ENCODE measurements at regions not wholly inside any gene's neighbourhood (a gene's known extent, or its start where the extent isn't known, plus 50 kb on each side); places are given as distances from the start of the nearest gene placed in this dataset.

GRCh38 chr2:51145761-51146160, 113.8 kb upstream of the NRXN1 start:
- Histone ChIP-seq H3K27ac (no peak overlapping the region), H3K27me3 (ENCODE audit: low read depth) (no peaks in the 10 kb centered on the region), H3K4me3 (no peak overlapping the region), H3K9me3 (no peaks in the 10 kb centered on the region), H3K36me3 (no peaks in the 10 kb centered on the region), H3K4me1 (no peaks in the 10 kb centered on the region)
- no peak for TF ChIP-seq CTCF (IDR thresholded peaks at IDR 0.05)
- DNase-seq (no peak), ATAC-seq (no peak)
- intact Hi-C loops (cut with DNase I), result no loop called here

- intact Hi-C loops (cut with DNase I), result no loop called here
- H3K4me3 ChIP-seq, result no peak overlapping the region
- H3K4me1 ChIP-seq, result no peaks in the 10 kb centered on the region
- H3K27me3 ChIP-seq (ENCODE audit: low read depth), result no peaks in the 10 kb centered on the region
- H3K36me3 ChIP-seq, result no peaks in the 10 kb centered on the region
- no peak for TF ChIP-seq CTCF (IDR thresholded peaks at IDR 0.05)
- ATAC-seq, result no peak
- no peaks in the 10 kb centered on the region for H3K9me3 ChIP-seq
- H3K27ac ChIP-seq, result no peak overlapping the region
- no peak for DNase-seq
Observed at GRCh38 chr2:51120754-51121280, 88.9 kb upstream of the NRXN1 start.

GRCh38 chr2:51111532-51111931, 79.6 kb upstream of the NRXN1 start:
- no peak for TF ChIP-seq CTCF (IDR thresholded peaks at IDR 0.05)
- no peak for DNase-seq
- H3K4me3 ChIP-seq, result no peak overlapping the region
- no peaks in the 10 kb centered on the region for H3K27me3 ChIP-seq (ENCODE audit: low read depth)
- intact Hi-C loops (cut with DNase I), result no loop called here
- no peaks in the 10 kb centered on the region for H3K36me3 ChIP-seq
- H3K4me1 ChIP-seq, result no peaks in the 10 kb centered on the region
- ATAC-seq, result no peak
- H3K27ac ChIP-seq, result no peak overlapping the region
- H3K9me3 ChIP-seq, result no peaks in the 10 kb centered on the region

GRCh38 chr2:51108794-51109193, 76.9 kb upstream of the NRXN1 start:
- H3K9me3 ChIP-seq, result no peaks in the 10 kb centered on the region
- DNase-seq, result no peak
- no peak overlapping the region for H3K4me3 ChIP-seq
- no peak for TF ChIP-seq CTCF (IDR thresholded peaks at IDR 0.05)
- intact Hi-C loops (cut with DNase I), result no loop called here
- H3K4me1 ChIP-seq, result no peaks in the 10 kb centered on the region
- no peaks in the 10 kb centered on the region for H3K27me3 ChIP-seq (ENCODE audit: low read depth)
- no peaks in the 10 kb centered on the region for H3K36me3 ChIP-seq
- no peak for ATAC-seq
- no peak overlapping the region for H3K27ac ChIP-seq

- Histone ChIP-seq H3K9me3 (no peaks in the 10 kb centered on the region), H3K4me1 (no peaks in the 10 kb centered on the region), H3K4me3 (no peak overlapping the region), H3K27ac (no peak overlapping the region), H3K36me3 (no peaks in the 10 kb centered on the region), H3K27me3 (ENCODE audit: low read depth) (no peaks in the 10 kb centered on the region)
- no peak for TF ChIP-seq CTCF (IDR thresholded peaks at IDR 0.05)
- DNase-seq (no peak), ATAC-seq (no peak)
- intact Hi-C loops (cut with DNase I), result no loop called here
Observed at GRCh38 chr2:51107841-51108240, 75.9 kb upstream of the NRXN1 start.

- no peak for TF ChIP-seq CTCF (IDR thresholded peaks at IDR 0.05)
- DNase-seq, result no peak
- no peak for ATAC-seq
- H3K4me1 ChIP-seq, result no peaks in the 10 kb centered on the region
- H3K9me3 ChIP-seq, result no peaks in the 10 kb centered on the region
- H3K27ac ChIP-seq, result no peak overlapping the region
- H3K27me3 ChIP-seq (ENCODE audit: low read depth), result no peaks in the 10 kb centered on the region
- intact Hi-C loops (cut with DNase I), result no loop called here
- H3K36me3 ChIP-seq, result no peaks in the 10 kb centered on the region
- no peak overlapping the region for H3K4me3 ChIP-seq
Observed at GRCh38 chr2:51105811-51106210, 73.9 kb upstream of the NRXN1 start.
